Neural progenitor cell (in vitro differentiated cells): ENCODE measurements at regions not wholly inside any gene's neighbourhood (a gene's known extent, or its start where the extent isn't known, plus 50 kb on each side); places are given as distances from the start of the nearest gene placed in this dataset.

Source experiments
- DNase-seq: peaks from one replicate; pipeline ENCODE4 v3.0.0-alpha.2; 2016; ENCODE audit warnings: low spot score
- H2AFZ ChIP-seq: fragments of 200-600 bp; sonication (generic); replicated peaks from 2 replicates; pipeline ENCODE4 v1.6.1; 2016; ENCODE audit warnings: antibody characterized with exemption
- H3F3A ChIP-seq: fragments of 200-600 bp; sonication (generic); 2 replicates; pipeline ENCODE4 v1.6.1; 2016; ENCODE audit warnings: antibody characterized with exemption, low read depth
- H3K27ac ChIP-seq: fragments of 200-600 bp; sonication (generic); 2 replicates; pipeline ENCODE4 v1.5.1; 2016; ENCODE audit warnings: mild to moderate bottlenecking
- H3K27me3 ChIP-seq: fragments of 200-600 bp; sonication (generic); 2 replicates; pipeline ENCODE4 v1.6.1; 2016; ENCODE audit warnings: mild to moderate bottlenecking, moderate library complexity
- H3K36me3 ChIP-seq: fragments of 200-600 bp; sonication (generic); 2 replicates; pipeline ENCODE4 v1.5.1; 2016
- H3K4me1 ChIP-seq: fragments of 200-600 bp; sonication (generic); 2 replicates; pipeline ENCODE4 v1.6.1; 2016; ENCODE audit warnings: mixed run types
- H3K4me2 ChIP-seq: fragments of 200-600 bp; sonication (generic); 2 replicates; pipeline ENCODE4 v1.6.1; 2016
- H3K4me3 ChIP-seq: fragments of 200-600 bp; sonication (generic); 2 replicates; pipeline ENCODE4 v1.5.1; 2016
- H3K79me2 ChIP-seq: fragments of 200-600 bp; sonication (generic); 2 replicates; pipeline ENCODE4 v1.6.1; 2016; ENCODE audit warnings: low read depth
- H3K9ac ChIP-seq: fragments of 200-600 bp; sonication (generic); 2 replicates; pipeline ENCODE4 v1.6.1; 2016
- H3K9me3 ChIP-seq: fragments of 200-600 bp; sonication (generic); 2 replicates; pipeline ENCODE4 v1.5.1; 2016; ENCODE audit warnings: low read depth
- H4K20me1 ChIP-seq: fragments of 200-600 bp; sonication (generic); 2 replicates; pipeline ENCODE4 v1.6.1; 2016; ENCODE audit warnings: low read depth
- H3K27ac Mint-ChIP-seq: 3 replicates; pipeline ENCODE4 v1.8.0; 2021; ENCODE audit warnings: mixed read lengths
- H3K27me3 Mint-ChIP-seq: 2 replicates; pipeline ENCODE4 v1.8.0; 2022; ENCODE audit warnings: low read depth, mild to moderate bottlenecking, inconsistent platforms, moderate library complexity, mixed read lengths; ENCODE audit not compliant: insufficient read depth
- H3K36me3 Mint-ChIP-seq: 3 replicates; pipeline ENCODE4 v1.8.0; 2021; ENCODE audit warnings: mixed read lengths
- H3K4me1 Mint-ChIP-seq: 3 replicates; pipeline ENCODE4 v1.8.0; 2021; ENCODE audit warnings: mixed read lengths
- H3K4me3 Mint-ChIP-seq: 3 replicates; pipeline ENCODE4 v1.8.0; 2021; ENCODE audit warnings: mild to moderate bottlenecking, moderate library complexity, mixed read lengths
- H3K9me3 Mint-ChIP-seq: 3 replicates; pipeline ENCODE4 v1.8.0; 2020; ENCODE audit warnings: mixed read lengths
- EZH2 ChIP-seq: fragments of 200-600 bp; sonication (generic); IDR thresholded peaks from 2 replicates; pipeline ENCODE4 v1.6.1; 2017; ENCODE audit warnings: antibody characterized with exemption, mild to moderate bottlenecking, moderate library complexity
- EZH2phosphoT487 ChIP-seq: fragments of 200-600 bp; sonication (generic); IDR thresholded peaks from 2 replicates; pipeline ENCODE4 v1.6.1; 2017; ENCODE audit warnings: antibody characterized with exemption
- TF ChIP-seq, protein P1 (sequence below): fragments of 200-600 bp; sonication (generic); IDR thresholded peaks from 2 replicates; pipeline ENCODE4 v1.5.1; 2017; ENCODE audit warnings: antibody characterized with exemption, mild to moderate bottlenecking

DNA sequence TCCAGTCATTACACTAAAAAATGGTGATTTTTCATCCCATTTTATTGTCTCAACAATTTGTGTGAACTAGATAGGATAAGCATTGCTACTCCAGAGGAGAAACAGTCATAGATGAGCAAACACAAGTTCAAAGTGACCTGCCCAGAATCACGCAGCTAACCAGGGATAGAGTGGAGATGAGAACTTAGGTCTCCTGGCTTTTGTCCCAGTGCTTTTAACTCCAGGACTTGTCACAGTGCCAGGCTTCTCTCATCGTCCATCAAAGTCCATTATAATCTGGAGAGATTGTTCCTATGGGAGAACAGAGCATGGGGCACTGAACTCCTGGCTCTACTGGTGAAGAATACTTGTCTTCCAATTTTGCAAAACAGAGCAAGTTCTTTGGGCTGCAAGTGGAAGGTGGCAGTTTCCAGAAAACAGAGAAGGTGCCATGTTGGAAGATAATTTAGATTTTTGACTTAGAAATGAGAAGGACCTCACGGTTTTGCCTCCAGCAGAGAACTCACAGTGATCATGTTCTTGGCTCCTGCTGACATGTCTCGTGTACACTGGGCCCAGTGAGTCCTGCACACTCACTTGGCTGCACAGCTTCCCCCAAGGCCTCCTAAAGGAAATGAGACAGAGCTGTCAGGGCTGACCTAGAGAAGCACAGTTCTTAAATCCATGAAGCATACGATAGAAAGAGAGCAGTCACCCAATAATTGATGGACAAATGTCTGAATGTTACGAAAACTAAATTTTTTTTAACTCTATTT is 322.9 kb upstream of the NRP1 start:
- peaks cover 38% of the 10 kb centered on the region for H3K4me1 Mint-ChIP-seq

DNA sequence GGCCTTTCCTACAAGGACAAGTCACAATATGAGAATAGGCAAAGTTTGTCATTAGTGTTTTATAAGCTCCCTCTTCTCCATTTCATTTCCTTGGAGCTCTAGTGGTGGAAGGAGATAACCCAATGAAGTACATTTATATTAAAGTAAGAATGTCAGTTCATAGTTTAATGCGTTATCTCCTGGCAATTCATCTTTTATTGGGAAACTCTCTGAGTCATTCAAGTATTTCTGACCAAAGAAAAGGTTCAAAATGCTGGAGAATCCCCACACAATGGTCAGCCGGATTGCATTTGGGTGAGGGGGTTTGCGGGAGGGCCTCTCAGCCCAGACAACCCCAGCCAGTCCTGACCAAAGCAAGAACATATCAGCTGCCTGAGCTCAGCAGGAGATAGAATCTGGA is 321.5 kb upstream of the NRP1 start:
- H3K4me3 Mint-ChIP-seq = no peak overlapping the region
- peaks cover 8% of the 10 kb centered on the region for H3K36me3 Mint-ChIP-seq
- Histone ChIP-seq H2AFZ (peak overlapping the region; percentile 29), H3K27me3 (no peaks in the 10 kb centered on the region), H3K9ac (no peak overlapping the region), H4K20me1 (no peaks in the 10 kb centered on the region), H3K36me3 (no peaks in the 10 kb centered on the region), H3K4me1 (peaks cover 11% of the 10 kb centered on the region), H3K4me3 (no peak overlapping the region), H3K9me3 (no peaks in the 10 kb centered on the region), H3F3A (no peaks in the 10 kb centered on the region), H3K4me2 (no peak overlapping the region), H3K79me2 (no peaks in the 10 kb centered on the region), H3K27ac (no peak overlapping the region)
- no peak for DNase-seq
- peaks cover 2% of the 10 kb centered on the region for H3K27me3 Mint-ChIP-seq
- H3K9me3 Mint-ChIP-seq = peaks cover 30% of the 10 kb centered on the region
- TF ChIP-seq EZH2phosphoT487 (no peak), EZH2 (no peak)
- TF ChIP-seq, protein P1, sequence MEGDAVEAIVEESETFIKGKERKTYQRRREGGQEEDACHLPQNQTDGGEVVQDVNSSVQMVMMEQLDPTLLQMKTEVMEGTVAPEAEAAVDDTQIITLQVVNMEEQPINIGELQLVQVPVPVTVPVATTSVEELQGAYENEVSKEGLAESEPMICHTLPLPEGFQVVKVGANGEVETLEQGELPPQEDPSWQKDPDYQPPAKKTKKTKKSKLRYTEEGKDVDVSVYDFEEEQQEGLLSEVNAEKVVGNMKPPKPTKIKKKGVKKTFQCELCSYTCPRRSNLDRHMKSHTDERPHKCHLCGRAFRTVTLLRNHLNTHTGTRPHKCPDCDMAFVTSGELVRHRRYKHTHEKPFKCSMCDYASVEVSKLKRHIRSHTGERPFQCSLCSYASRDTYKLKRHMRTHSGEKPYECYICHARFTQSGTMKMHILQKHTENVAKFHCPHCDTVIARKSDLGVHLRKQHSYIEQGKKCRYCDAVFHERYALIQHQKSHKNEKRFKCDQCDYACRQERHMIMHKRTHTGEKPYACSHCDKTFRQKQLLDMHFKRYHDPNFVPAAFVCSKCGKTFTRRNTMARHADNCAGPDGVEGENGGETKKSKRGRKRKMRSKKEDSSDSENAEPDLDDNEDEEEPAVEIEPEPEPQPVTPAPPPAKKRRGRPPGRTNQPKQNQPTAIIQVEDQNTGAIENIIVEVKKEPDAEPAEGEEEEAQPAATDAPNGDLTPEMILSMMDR = no peak
- no peak overlapping the region for H3K27ac Mint-ChIP-seq
- peaks cover 31% of the 10 kb centered on the region for H3K4me1 Mint-ChIP-seq

More for the DNA sequence above, 322.9 kb upstream of the NRP1 start:
- H3K4me3 ChIP-seq = no peak overlapping the region
- no peak overlapping the region for H2AFZ ChIP-seq
- H3K36me3 ChIP-seq = no peaks in the 10 kb centered on the region
- no peak overlapping the region for H3K9ac ChIP-seq
- H3K36me3 Mint-ChIP-seq = peaks cover 8% of the 10 kb centered on the region
- no peak overlapping the region for H3K4me2 ChIP-seq
- peak overlapping the region; percentile 55 for H3K4me3 Mint-ChIP-seq
- H3K9me3 Mint-ChIP-seq = peaks cover 19% of the 10 kb centered on the region
- no peak overlapping the region for H3K27ac Mint-ChIP-seq
- H3F3A ChIP-seq = no peaks in the 10 kb centered on the region
- no peak overlapping the region for H3K27ac ChIP-seq
- no peaks in the 10 kb centered on the region for H4K20me1 ChIP-seq
- DNase-seq = no peak
- H3K27me3 Mint-ChIP-seq = peaks cover 2% of the 10 kb centered on the region
- no peaks in the 10 kb centered on the region for H3K79me2 ChIP-seq
- H3K27me3 ChIP-seq = no peaks in the 10 kb centered on the region
- no peaks in the 10 kb centered on the region for H3K9me3 ChIP-seq
- TF ChIP-seq EZH2 (no peak), EZH2phosphoT487 (no peak)
- TF ChIP-seq, protein P1 = no peak
- H3K4me1 ChIP-seq = peaks cover 11% of the 10 kb centered on the region

DNA sequence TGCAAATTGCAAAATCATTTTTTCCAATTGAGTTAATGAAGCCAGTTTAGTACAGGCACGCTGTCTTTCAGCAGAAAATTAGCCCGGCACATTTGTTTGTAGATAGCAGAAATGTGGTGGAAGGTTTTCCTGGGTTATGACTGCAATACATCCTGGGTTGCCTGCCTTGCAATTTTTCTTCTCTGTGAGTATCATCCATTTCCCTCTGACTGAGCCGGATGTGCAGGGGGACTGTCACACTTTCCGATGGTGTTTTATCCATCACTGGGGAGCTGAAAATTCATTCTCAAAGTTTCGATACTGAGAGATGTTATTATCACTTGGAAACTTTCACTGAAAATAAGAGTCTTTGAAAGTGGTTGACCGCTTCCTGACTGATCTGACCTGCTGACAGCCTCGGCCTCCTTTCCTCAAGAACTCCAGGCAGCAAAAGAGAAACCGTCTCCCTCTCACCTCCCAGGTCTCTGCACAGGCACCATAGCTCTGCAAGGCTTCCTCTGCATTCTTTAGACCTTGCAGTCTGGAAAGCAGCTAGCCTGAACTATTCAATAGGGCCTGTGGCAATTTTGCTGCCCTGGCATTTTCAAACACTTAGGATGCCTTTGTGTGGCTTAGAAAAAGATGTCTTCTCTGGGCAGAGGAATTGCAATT is 320.8 kb upstream of the NRP1 start:
- peaks cover 8% of the 10 kb centered on the region for H3K36me3 Mint-ChIP-seq

More for the DNA sequence above, 320.8 kb upstream of the NRP1 start:
- DNase-seq = peak; percentile 27
- Histone ChIP-seq H3K9ac (no peak overlapping the region), H4K20me1 (no peaks in the 10 kb centered on the region), H3K4me3 (no peak overlapping the region), H3K9me3 (no peaks in the 10 kb centered on the region), H3K36me3 (no peaks in the 10 kb centered on the region), H3F3A (no peaks in the 10 kb centered on the region), H3K4me2 (no peak overlapping the region), H3K27ac (no peak overlapping the region), H3K27me3 (no peaks in the 10 kb centered on the region), H3K79me2 (no peaks in the 10 kb centered on the region), H3K4me1 (peaks cover 11% of the 10 kb centered on the region), H2AFZ (peak overlapping the region; percentile 29)
- H3K27me3 Mint-ChIP-seq = peaks cover 2% of the 10 kb centered on the region
- TF ChIP-seq EZH2 (no peak), EZH2phosphoT487 (no peak)
- TF ChIP-seq, protein P1 = no peak
- H3K4me3 Mint-ChIP-seq = no peak overlapping the region
- H3K9me3 Mint-ChIP-seq = peaks cover 30% of the 10 kb centered on the region
- H3K4me1 Mint-ChIP-seq = peaks cover 27% of the 10 kb centered on the region
- H3K27ac Mint-ChIP-seq = peak overlapping the region; percentile 52
